HepG2 (cell line): ENCODE measurements at regions not wholly inside any gene's neighbourhood (a gene's known extent, or its start where the extent isn't known, plus 50 kb on each side); places are given as distances from the start of the nearest gene placed in this dataset.
A peak's percentile ranks its signal among the peaks of the same experiment; 100 is the strongest.
"Not testable (repeated sequence)": the region's sequence is repeated elsewhere in the genome, so short reads cannot be mapped to it uniquely, and the experiment has no call there.

ENCODE experiments used
- ATAC-seq: fragments of 200-7000 bp; cut with Tn5 transposase; 3 replicates; pipeline ENCODE4 v1.9.1; 2020; ENCODE audit warnings: mild to moderate bottlenecking, moderate library complexity
- BruUV-seq: library from RNA; stranded (reverse); fragments of 400-500 nt; replicated peaks from 2 replicates; lab custom pipeline; 2021; lab: Mats Ljungman, UMichigan
- CTCF ChIA-PET: fragments of 300-600 bp; formaldehyde crosslinking; extraction: SDS; loops from one replicate; lab custom pipeline; 2021; ENCODE audit warnings: low total read pairs, inconsistent platforms, low intra/inter-chr PET ratio; lab: Yijun Ruan, JAX
- POLR2A ChIA-PET: fragments of 350-600 bp; sonication (Branson Sonifier 250); formaldehyde crosslinking; loops from one replicate; lab custom pipeline; 2020; ENCODE audit warnings: antibody characterized with exemption, inconsistent platforms; lab: Yijun Ruan, JAX
- DNase-seq: peaks from one replicate; pipeline ENCODE4 v3.0.0-alpha.2; 2015; ENCODE audit warnings: low spot score
- FAIRE-seq: peaks from 3 replicates; lab custom pipeline; 2011; peaks lifted over from hg19 to GRCh38; lab: Jason Lieb, UNC
- H2AFZ ChIP-seq: one replicate; pipeline ENCODE4 v1.6.1; 2011; ENCODE audit warnings: low read length, inconsistent platforms
- H3K27ac ChIP-seq: fragments of 300-600 bp; 3 replicates; pipeline ENCODE4 v1.8.0; 2011; ENCODE audit warnings: mixed run types, mild to moderate bottlenecking, mixed read lengths, low read length, inconsistent platforms; ENCODE audit not compliant: insufficient read depth; ENCODE audit errors: extremely low read length
- H3K27me3 ChIP-seq, 2 experiments: fragments of 200-600 bp in 1 of 2; 2 replicates in 1 of 2; 3 replicates in 1 of 2; pipeline versions ENCODE4 v1.6.0 to v1.8.0; 2011; ENCODE audit warnings: low read length in 2 of 2, mild to moderate bottlenecking in 2 of 2, moderate library complexity in 2 of 2, inconsistent platforms in 1 of 2; ENCODE audit not compliant: insufficient read depth in 2 of 2, control insufficient read depth in 1 of 2
- H3K36me3 ChIP-seq, 2 experiments: fragments of 200-600 bp in 1 of 2; replicated peaks in 1 of 2; 2 replicates in 1 of 2; 3 replicates in 1 of 2; pipeline versions ENCODE4 v1.5.1 to v1.8.0; 2011; ENCODE audit warnings: low read length in 2 of 2, inconsistent platforms in 1 of 2; ENCODE audit not compliant: insufficient read depth in 2 of 2, control insufficient read depth in 1 of 2
- H3K4me1 ChIP-seq: 2 replicates; pipeline ENCODE4 v1.5.1; 2012; ENCODE audit warnings: low read length, inconsistent platforms; ENCODE audit not compliant: insufficient read depth
- H3K4me2 ChIP-seq: 2 replicates; pipeline ENCODE4 v1.6.0; 2011; ENCODE audit warnings: low read depth, low read length, inconsistent platforms
- H3K4me3 ChIP-seq, 3 experiments: fragments of 200-600 bp in 1 of 3; sonication (generic), shearing (Covaris generic) in 1 of 3; replicated peaks in 1 of 3; 2 replicates each; pipeline ENCODE4 v1.5.1; 2011 to 2016; ENCODE audit warnings: low read length in 3 of 3, inconsistent platforms in 2 of 3, low read depth in 2 of 3, mild to moderate bottlenecking in 2 of 3, control low read depth in 1 of 3, mixed read lengths in 1 of 3; ENCODE audit not compliant: insufficient read depth in 1 of 3
- H3K79me2 ChIP-seq: one replicate; pipeline ENCODE4 v1.6.1; 2011; ENCODE audit warnings: low read length, inconsistent platforms; ENCODE audit not compliant: insufficient read depth
- H3K9ac ChIP-seq: 2 replicates; pipeline ENCODE4 v1.6.0; 2011; ENCODE audit warnings: mild to moderate bottlenecking, low read depth, low read length, inconsistent platforms; ENCODE audit not compliant: insufficient read depth
- H3K9me3 ChIP-seq: 2 replicates; pipeline ENCODE4 v1.5.1; 2012; ENCODE audit warnings: mild to moderate bottlenecking, low read length
- H4K20me1 ChIP-seq: 2 replicates; pipeline ENCODE4 v1.6.0; 2011; ENCODE audit warnings: inconsistent platforms, mild to moderate bottlenecking, low read length, moderate library complexity; ENCODE audit not compliant: insufficient read depth
- ATM ChIP-seq: fragments of 450-650 bp; IDR thresholded peaks from 2 replicates; pipeline ENCODE4 v1.7.1; 2017; ENCODE audit warnings: mild to moderate bottlenecking, borderline replicate concordance
- NBN ChIP-seq: fragments of 450-650 bp; conservative IDR thresholded peaks from 2 replicates; pipeline ENCODE4 v1.6.1; 2017
- NONO ChIP-seq, 2 experiments: fragments of 450-650 bp in 1 of 2; sonication (generic) in 1 of 2; formaldehyde crosslinking in 1 of 2; IDR thresholded peaks in 1 of 2; conservative IDR thresholded peaks in 1 of 2; 2 replicates each; pipeline versions ENCODE4 v1.6.1 to v1.8.0; 2017 to 2022; ENCODE audit warnings: mild to moderate bottlenecking in 1 of 2, missing genetic modification reagents in 1 of 2, moderate library complexity in 1 of 2
- PLRG1 ChIP-seq: fragments of 450-650 bp; conservative IDR thresholded peaks from 2 replicates; pipeline ENCODE4 v1.6.1; 2016
- RAD51 ChIP-seq: fragments of 450-650 bp; IDR thresholded peaks from 2 replicates; pipeline ENCODE4 v1.6.1; 2016; ENCODE audit warnings: borderline replicate concordance
- SOX6 ChIP-seq, 2 experiments: fragments of 450-650 bp in 1 of 2; sonication (generic) in 1 of 2; formaldehyde crosslinking in 1 of 2; IDR thresholded peaks; 2 replicates each; pipeline versions ENCODE4 v1.4.0 to v1.6.1; 2017 to 2020; ENCODE audit warnings: antibody characterized with exemption in 1 of 2, mild to moderate bottlenecking in 1 of 2, missing genetic modification reagents in 1 of 2
- TRIM22 ChIP-seq: fragments of 450-650 bp; IDR thresholded peaks from 2 replicates; pipeline ENCODE4 v1.6.1; 2017
- ZNF282 ChIP-seq: fragments of 450-650 bp; IDR thresholded peaks from 2 replicates; pipeline ENCODE4 v1.6.1; 2018; ENCODE audit not compliant: partially characterized antibody
- WGBS: methylation state at CpG from one replicate; pipeline ENCODE4 v1.1.6; 2017; ENCODE audit warnings: low lambda C conversion rate; 5-methylcytosine and 5-hydroxymethylcytosine counted together
- in situ Hi-C: cut with HindIII; loops from 2 replicates; pipeline ENCODE4 v1.10.0; 2017; ENCODE audit warnings: low pct_unique_long_range_greater_than_20kb; ENCODE audit not compliant: extremely low pct_ligation_motif_present
- intact Hi-C: fragments of 100-400 bp; cut with micrococcal nuclease; formaldehyde crosslinking; loops from one replicate; pipeline ENCODE4 v1.10.0; 2022; ENCODE audit not compliant: unreplicated experiment

- intact Hi-C loops, H2AFZ ChIP-seq, H3K4me3 ChIP-seq, BruUV-seq, DNase-seq, H3K4me2 ChIP-seq, CTCF ChIA-PET, POLR2A ChIA-PET, H3K27me3 ChIP-seq, H3K79me2 ChIP-seq, H3K27ac ChIP-seq, H3K9ac ChIP-seq, H3K4me1 ChIP-seq, H4K20me1 ChIP-seq, FAIRE-seq, in situ Hi-C loops, H3K36me3 ChIP-seq: not testable (repeated sequence)
- H3K9me3 ChIP-seq, result peaks cover 31% of the 10 kb centered on the region
- WGBS, result 19% methylated on average over 7 of the region's 8 CpGs
- ATAC-seq, result peak; percentile 44
Observed at GRCh38 chr21:10367586-10367985, 153.8 kb upstream of the TPTE start.

DNA sequence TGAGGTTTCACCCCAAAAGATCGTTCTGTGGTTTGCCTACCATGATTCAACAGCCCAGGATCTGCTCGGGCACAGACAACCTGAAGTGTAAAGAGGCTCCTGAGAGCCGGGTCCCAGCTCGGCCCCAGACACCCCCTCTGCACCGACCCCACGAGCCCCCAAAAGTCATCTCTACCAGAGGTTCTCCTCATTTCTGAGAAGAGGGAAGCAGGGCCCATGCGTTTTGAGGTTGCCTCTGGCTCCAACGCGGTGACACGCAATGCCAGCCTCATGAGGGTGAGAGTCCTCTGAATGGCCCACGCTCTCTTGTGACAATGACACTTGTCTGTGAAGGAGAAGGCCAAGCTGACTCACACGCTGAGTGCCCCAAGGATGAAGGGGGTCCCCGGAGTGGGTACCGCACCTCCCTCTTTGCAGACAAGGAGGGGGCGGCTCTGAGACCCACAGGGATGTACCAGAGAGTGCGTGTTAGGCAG lies 153.0 kb upstream of the TPTE start:
- H3K4me2 ChIP-seq, DNase-seq, H3K27ac ChIP-seq, H3K27me3 ChIP-seq, in situ Hi-C loops, intact Hi-C loops, H3K79me2 ChIP-seq, CTCF ChIA-PET, FAIRE-seq, H4K20me1 ChIP-seq, H2AFZ ChIP-seq, H3K36me3 ChIP-seq, H3K4me3 ChIP-seq, BruUV-seq, POLR2A ChIA-PET, H3K9ac ChIP-seq, H3K4me1 ChIP-seq: not testable (repeated sequence)
- H3K9me3 ChIP-seq, result peaks cover 29% of the 10 kb centered on the region
- 35% methylated on average over 16 of the region's 16 CpGs for WGBS
- ATAC-seq, result peak; percentile 44

DNA sequence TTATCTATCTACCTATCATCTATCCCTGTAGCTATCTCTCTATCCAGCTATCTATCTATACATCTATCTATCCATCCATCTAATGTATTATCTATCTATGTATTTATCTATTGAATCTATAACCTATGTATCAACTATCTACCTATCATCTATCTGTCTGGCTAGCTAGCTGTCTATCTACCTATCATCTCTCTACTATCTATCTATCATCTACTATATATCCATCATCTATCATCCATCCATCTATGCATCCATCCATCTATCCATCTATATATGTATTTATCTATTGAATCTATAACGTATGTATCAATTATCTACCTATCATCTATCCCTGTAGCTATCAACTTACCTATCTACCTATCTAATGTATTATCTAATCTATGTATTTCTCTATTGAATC lies 152.1 kb upstream of the TPTE start:
- FAIRE-seq; H3K4me1 ChIP-seq; H3K4me3 ChIP-seq; POLR2A ChIA-PET; DNase-seq; H4K20me1 ChIP-seq; in situ Hi-C loops; H3K27ac ChIP-seq; H2AFZ ChIP-seq; intact Hi-C loops; ATAC-seq; H3K27me3 ChIP-seq; H3K79me2 ChIP-seq; CTCF ChIA-PET; BruUV-seq; H3K36me3 ChIP-seq; H3K9ac ChIP-seq; H3K4me2 ChIP-seq; TF ChIP-seq NONO (CRISPR knock-in tag; conservative IDR thresholded peaks at IDR 0.05); SOX6 (CRISPR knock-in tag; IDR thresholded peaks at IDR 0.05): not testable (repeated sequence)
- peaks cover 25% of the 10 kb centered on the region for H3K9me3 ChIP-seq
- peak; percentile 80; the same call in 1 of the 2 replicates for TF ChIP-seq NBN
- TF ChIP-seq ATM, result 0 out of 2 replicates have a peak, but pooled peaks have one; percentile 41
- TF ChIP-seq TRIM22, result peak; percentile 92; the same call in 1 of the 2 replicates
- TF ChIP-seq NONO (IDR thresholded peaks at IDR 0.05), result peak; percentile 86; the same call in 1 of the 2 replicates
- TF ChIP-seq SOX6 (IDR thresholded peaks at IDR 0.05), result 0 out of 2 replicates have a peak, but pooled peaks have one; percentile 88
- 0 out of 2 replicates have a peak, but pooled peaks have one; percentile 73 for TF ChIP-seq PLRG1
- TF ChIP-seq ZNF282, result peak; percentile 83
- TF ChIP-seq RAD51, result peak; percentile 34; the same call in 1 of the 2 replicates
- WGBS, result 10% methylated on average over 1 of the region's 1 CpG
